Body of pancreas (tissue), 4 donors: ENCODE measurements at regions not wholly inside any gene's neighbourhood (a gene's known extent, or its start where the extent isn't known, plus 50 kb on each side); places are given as distances from the start of the nearest gene placed in this dataset.

Source experiments
- ATAC-seq: fragments of 150-250 bp; one replicate; pipeline ENCODE4 v1.9.1; 2016
- DNase-seq, 4 donors: peaks; one replicate each; pipeline ENCODE4 v3.0.0-alpha.2; 2019
- H3K27ac ChIP-seq, 4 donors: fragments of 200-600 bp; sonication (generic); 1 replicate in 3 of 4; 2 replicates in 1 of 4; pipeline versions ENCODE4 v1.5.1 to v1.6.1; 2016 to 2019; ENCODE audit warnings: mild to moderate bottlenecking in 1 of 4, mixed read lengths in 1 of 4, moderate library complexity in 1 of 4
- H3K27me3 ChIP-seq, 2 donors: fragments of 200-600 bp; sonication (generic); one replicate each; pipeline ENCODE4 v1.6.0; 2016; ENCODE audit warnings: mild to moderate bottlenecking in 1 of 2
- H3K36me3 ChIP-seq, 2 donors: fragments of 200-600 bp; sonication (generic); replicated peaks in 1 of 2; 2 replicates each; pipeline ENCODE4 v1.5.1; 2016; ENCODE audit warnings: low read depth in 2 of 2; ENCODE audit not compliant: insufficient read depth in 1 of 2
- H3K4me1 ChIP-seq: fragments of 200-600 bp; sonication (generic); one replicate; pipeline ENCODE4 v1.6.0; 2016
- H3K4me3 ChIP-seq, 2 donors: fragments of 200-600 bp; sonication (generic); 1 replicate in 1 of 2; 2 replicates in 1 of 2; pipeline ENCODE4 v1.5.1; 2016 to 2019
- H3K9me3 ChIP-seq, 3 donors: fragments of 200-600 bp; sonication (generic); 1 replicate in 2 of 3; 2 replicates in 1 of 3; pipeline ENCODE4 v1.5.1; 2016
- POLR2A ChIP-seq, 3 donors: fragments of 450-650 bp; IDR thresholded peaks; one replicate each; pipeline ENCODE4 v1.6.1; 2016; ENCODE audit warnings: antibody characterized with exemption in 3 of 3, mild to moderate bottlenecking in 2 of 3
- WGBS, 2 donors: methylation state at CpG; one replicate each; pipeline ENCODE4 v1.1.5; 2017; 5-methylcytosine and 5-hydroxymethylcytosine counted together
- intact Hi-C: fragments of 100-400 bp; cut with DNase I; formaldehyde crosslinking; loops from one replicate; pipeline ENCODE4 v1.15.1; 2023
- TF ChIP-seq, protein P1 (sequence below), 7 experiments: fragments of 450-650 bp in 4 of 7; fragments of 200-600 bp in 3 of 7; sonication (generic) in 3 of 7; IDR thresholded peaks; one replicate each; pipeline ENCODE4 v1.5.1; 2016 to 2019; ENCODE audit warnings: antibody characterized with exemption in 7 of 7

DNA sequence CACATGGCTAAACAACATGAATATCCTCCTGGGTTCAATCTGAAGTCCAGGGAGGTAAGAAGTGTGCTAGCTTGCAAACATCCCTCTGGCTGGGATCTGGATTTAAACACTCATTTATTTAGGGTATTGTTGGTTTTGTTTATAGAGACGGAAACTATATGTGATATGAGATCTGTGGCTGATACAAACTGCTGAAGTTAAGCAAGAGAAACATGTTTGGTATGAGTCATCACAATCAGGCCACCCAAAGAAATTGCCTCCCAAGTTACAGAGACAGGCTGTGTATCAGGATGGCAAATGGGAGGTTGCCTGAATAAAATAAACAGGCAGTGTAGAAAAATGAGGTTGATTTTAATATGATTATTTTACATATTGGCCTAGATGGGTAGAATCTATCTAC, 562.1 kb downstream of the IGSF11 start:
- no peak overlapping the region for H3K4me3 ChIP-seq
- DNase-seq (no peak), ATAC-seq (no peak)
- TF ChIP-seq, protein P1, sequence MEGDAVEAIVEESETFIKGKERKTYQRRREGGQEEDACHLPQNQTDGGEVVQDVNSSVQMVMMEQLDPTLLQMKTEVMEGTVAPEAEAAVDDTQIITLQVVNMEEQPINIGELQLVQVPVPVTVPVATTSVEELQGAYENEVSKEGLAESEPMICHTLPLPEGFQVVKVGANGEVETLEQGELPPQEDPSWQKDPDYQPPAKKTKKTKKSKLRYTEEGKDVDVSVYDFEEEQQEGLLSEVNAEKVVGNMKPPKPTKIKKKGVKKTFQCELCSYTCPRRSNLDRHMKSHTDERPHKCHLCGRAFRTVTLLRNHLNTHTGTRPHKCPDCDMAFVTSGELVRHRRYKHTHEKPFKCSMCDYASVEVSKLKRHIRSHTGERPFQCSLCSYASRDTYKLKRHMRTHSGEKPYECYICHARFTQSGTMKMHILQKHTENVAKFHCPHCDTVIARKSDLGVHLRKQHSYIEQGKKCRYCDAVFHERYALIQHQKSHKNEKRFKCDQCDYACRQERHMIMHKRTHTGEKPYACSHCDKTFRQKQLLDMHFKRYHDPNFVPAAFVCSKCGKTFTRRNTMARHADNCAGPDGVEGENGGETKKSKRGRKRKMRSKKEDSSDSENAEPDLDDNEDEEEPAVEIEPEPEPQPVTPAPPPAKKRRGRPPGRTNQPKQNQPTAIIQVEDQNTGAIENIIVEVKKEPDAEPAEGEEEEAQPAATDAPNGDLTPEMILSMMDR (IDR thresholded peaks at IDR 0.05) = no peak
- TF ChIP-seq POLR2A (IDR thresholded peaks at IDR 0.05) = no peak
- H3K9me3 ChIP-seq = no peaks in the 10 kb centered on the region
- 38 to 64% methylated on average over 1 of the region's 1 CpG for WGBS, 2 donors
- no peaks in the 10 kb centered on the region for H3K4me1 ChIP-seq
- no peaks in the 10 kb centered on the region for H3K36me3 ChIP-seq
- no peak overlapping the region for H3K27ac ChIP-seq
- intact Hi-C loops = no loop called here
- H3K27me3 ChIP-seq = no peaks in the 10 kb centered on the region

DNA sequence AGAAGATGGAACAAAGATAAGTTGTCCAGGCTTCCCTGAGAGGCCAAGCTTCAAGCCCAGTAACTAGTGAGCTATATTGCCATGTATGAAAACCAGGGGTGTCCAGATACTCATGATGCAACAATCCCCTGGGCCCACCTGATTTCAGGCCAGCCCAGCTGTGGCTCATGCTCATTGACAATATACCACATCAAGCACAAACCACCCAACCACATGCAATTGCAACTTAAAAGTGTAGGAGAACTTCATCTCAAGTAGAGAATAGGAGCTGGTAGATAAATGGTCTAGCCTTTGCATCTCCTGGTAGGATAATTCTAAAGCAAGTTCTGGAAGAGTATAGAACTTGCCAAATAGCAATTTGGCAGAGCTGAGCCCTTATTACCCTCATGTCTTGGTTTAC, 561.3 kb downstream of the IGSF11 start:
- no peaks in the 10 kb centered on the region for H3K4me1 ChIP-seq
- no peak for TF ChIP-seq POLR2A (IDR thresholded peaks at IDR 0.05)
- intact Hi-C loops = no loop called here
- no peaks in the 10 kb centered on the region for H3K36me3 ChIP-seq
- DNase-seq = no peak
- H3K4me3 ChIP-seq = no peak overlapping the region
- H3K9me3 ChIP-seq = no peaks in the 10 kb centered on the region
- no peak for ATAC-seq
- no peaks in the 10 kb centered on the region for H3K27me3 ChIP-seq
- H3K27ac ChIP-seq = no peak overlapping the region

DNA sequence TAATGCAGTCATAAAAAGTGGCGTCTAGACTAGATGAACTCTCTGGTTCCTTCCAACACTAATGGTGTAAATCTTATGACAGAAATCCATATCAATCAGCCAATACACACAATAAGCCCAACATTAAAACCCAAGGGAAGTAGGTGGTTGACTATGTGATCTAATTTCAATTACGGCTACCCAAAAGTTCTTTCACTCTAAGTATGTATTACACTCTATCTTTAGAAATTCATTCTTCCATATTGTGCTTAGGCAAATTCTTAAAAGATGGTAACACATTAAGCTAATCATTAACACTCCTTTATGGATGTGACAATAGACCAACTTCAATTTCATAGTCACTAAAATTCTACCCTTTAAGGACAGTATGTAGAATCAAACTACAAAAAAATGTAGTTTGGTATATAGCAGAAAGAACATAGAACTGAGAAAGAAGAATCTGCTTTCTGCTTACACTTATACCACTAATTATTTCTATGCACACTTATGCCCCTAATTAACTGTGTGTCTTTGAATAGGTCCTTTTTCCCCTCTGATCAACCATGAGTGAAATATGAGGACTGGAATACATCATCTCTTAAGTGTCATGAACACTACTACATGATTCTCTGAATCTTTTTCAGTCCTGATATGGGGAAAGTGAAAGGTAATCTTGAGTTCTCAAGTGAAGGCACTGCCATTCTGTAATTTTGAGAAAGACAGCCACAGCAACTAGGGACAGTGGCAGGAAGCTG, 557.6 kb downstream of the IGSF11 start:
- Histone ChIP-seq H3K4me1 (no peaks in the 10 kb centered on the region), H3K36me3 (no peaks in the 10 kb centered on the region), H3K4me3 (no peak overlapping the region), H3K27ac (no peak overlapping the region), H3K27me3 (no peaks in the 10 kb centered on the region), H3K9me3 (no peaks in the 10 kb centered on the region)
- no peak for TF ChIP-seq POLR2A (IDR thresholded peaks at IDR 0.05)
- TF ChIP-seq, protein P1 (IDR thresholded peaks at IDR 0.05) = no peak
- DNase-seq (no peak), ATAC-seq (no peak)
- WGBS, 2 donors = 58 to 74% methylated on average over 2 of the region's 2 CpGs
- intact Hi-C loops = no loop called here

DNA sequence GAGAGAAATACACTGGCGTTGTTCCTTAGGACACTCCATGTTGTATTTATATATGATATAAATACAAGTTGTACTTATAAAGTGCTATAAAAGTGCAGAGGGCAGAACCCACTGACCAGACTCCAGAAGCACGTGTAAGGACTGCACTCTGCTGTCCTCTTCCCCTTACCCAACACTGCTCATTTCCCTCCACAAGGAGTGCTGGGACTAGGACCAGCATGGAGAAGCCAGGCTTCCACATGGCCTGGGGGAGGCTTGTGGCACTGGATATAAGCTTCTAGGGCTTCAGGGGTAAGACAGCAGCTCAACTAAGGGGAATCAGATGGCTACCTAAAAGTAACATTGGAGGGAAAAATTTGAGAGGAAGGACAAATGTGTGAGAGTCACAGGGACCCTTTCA, 556.9 kb downstream of the IGSF11 start:
- no peaks in the 10 kb centered on the region for H3K4me1 ChIP-seq
- intact Hi-C loops = no loop called here

DNA sequence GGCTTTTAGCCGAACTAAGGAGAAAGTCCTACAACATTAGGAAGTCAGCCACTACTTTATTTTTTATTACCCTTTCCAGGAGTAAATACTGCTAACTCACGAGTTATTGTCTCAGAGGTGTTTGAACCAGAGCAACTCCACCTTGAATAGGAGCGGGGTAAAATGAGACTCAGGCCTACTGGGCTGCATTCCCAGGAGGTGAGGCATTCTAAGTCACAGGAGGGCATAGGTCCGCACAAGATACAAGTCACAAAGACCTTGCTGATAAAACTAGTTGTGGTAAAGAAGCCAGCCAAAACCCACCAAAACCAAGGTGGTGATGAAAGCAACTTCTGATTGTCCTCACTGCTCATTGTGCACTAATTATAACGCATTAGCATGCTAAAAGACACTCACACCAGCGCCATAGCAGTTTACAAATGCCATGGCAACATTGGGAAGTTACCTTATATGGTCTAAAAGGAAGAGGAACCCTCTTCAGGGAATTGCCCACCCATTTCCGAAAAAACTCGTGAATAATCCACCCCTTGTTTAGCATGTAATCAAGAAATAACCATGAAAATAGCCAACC, 555.9 kb downstream of the IGSF11 start:
- intact Hi-C loops = no loop called here
- Histone ChIP-seq H3K27ac (no peak overlapping the region), H3K36me3 (no peaks in the 10 kb centered on the region), H3K4me3 (no peak overlapping the region), H3K4me1 (no peaks in the 10 kb centered on the region), H3K27me3 (no peaks in the 10 kb centered on the region), H3K9me3 (no peaks in the 10 kb centered on the region)
- DNase-seq (no peak), ATAC-seq (no peak)
- no peak for TF ChIP-seq POLR2A (IDR thresholded peaks at IDR 0.05)
- TF ChIP-seq, protein P1 (IDR thresholded peaks at IDR 0.05) = no peak
- 50 to 54% methylated on average over 8 of the region's 8 CpGs for WGBS, 2 donors

More for the DNA sequence above, 556.9 kb downstream of the IGSF11 start:
- Histone ChIP-seq H3K9me3 (no peaks in the 10 kb centered on the region), H3K27me3 (no peaks in the 10 kb centered on the region), H3K4me3 (no peak overlapping the region), H3K27ac (no peak overlapping the region), H3K36me3 (no peaks in the 10 kb centered on the region)
- DNase-seq (no peak), ATAC-seq (no peak)
- TF ChIP-seq POLR2A (IDR thresholded peaks at IDR 0.05) = no peak
- TF ChIP-seq, protein P1 (IDR thresholded peaks at IDR 0.05) = no peak
- WGBS, 2 donors = 16 to 21% methylated on average over 2 of the region's 2 CpGs
